Rectal smooth muscle tissue (tissue), 1 donor: ENCODE measurements at regions not wholly inside any gene's neighbourhood (a gene's known extent, or its start where the extent isn't known, plus 50 kb on each side); places are given as distances from the start of the nearest gene placed in this dataset.
"Not testable (repeated sequence)": the region's sequence is repeated elsewhere in the genome, so short reads cannot be mapped to it uniquely, and the experiment has no call there.

ENCODE experiments used
- H3K27ac ChIP-seq: one replicate; pipeline ENCODE4 v1.7.0; 2013; ENCODE audit warnings: low read depth, low read length, inconsistent platforms
- H3K27me3 ChIP-seq: one replicate; pipeline ENCODE4 v1.7.0; 2013; ENCODE audit warnings: low read length; ENCODE audit not compliant: control insufficient read depth, insufficient read depth
- H3K36me3 ChIP-seq: one replicate; pipeline ENCODE4 v1.7.0; 2013; ENCODE audit warnings: low read length; ENCODE audit not compliant: control insufficient read depth, insufficient read depth
- H3K4me1 ChIP-seq: one replicate; pipeline ENCODE4 v1.7.0; 2013; ENCODE audit warnings: low read length; ENCODE audit not compliant: control insufficient read depth, insufficient read depth
- H3K4me3 ChIP-seq: one replicate; pipeline ENCODE4 v1.7.0; 2013; ENCODE audit warnings: low read length
- H3K9ac ChIP-seq: one replicate; pipeline ENCODE4 v1.7.0; 2013; ENCODE audit warnings: low read length

DNA sequence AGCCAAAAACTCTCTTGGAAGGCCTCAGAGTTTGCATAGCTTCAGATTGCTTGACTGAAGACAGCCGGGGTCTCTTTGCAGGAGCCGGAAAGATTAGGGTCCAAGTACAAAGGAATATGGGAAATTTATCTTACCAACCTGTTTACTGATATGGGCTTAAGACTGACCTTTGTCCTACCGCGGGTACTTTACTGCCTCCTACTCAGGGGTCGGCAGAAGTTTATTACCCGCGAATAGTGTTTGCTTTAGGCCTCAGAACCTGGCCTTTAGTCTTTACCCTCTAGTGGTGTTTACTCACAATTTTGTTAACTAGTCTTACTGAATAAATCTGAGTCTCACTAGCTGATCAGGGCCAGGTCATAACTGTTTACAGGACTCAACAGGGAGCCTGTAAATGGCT, 765.4 kb upstream of the SPRY2 start:
- Histone ChIP-seq H3K4me3 (no peak overlapping the region), H3K9ac (no peak overlapping the region), H3K27ac (no peak overlapping the region), H3K36me3 (no peaks in the 10 kb centered on the region), H3K27me3 (no peaks in the 10 kb centered on the region), H3K4me1 (no peaks in the 10 kb centered on the region)

DNA sequence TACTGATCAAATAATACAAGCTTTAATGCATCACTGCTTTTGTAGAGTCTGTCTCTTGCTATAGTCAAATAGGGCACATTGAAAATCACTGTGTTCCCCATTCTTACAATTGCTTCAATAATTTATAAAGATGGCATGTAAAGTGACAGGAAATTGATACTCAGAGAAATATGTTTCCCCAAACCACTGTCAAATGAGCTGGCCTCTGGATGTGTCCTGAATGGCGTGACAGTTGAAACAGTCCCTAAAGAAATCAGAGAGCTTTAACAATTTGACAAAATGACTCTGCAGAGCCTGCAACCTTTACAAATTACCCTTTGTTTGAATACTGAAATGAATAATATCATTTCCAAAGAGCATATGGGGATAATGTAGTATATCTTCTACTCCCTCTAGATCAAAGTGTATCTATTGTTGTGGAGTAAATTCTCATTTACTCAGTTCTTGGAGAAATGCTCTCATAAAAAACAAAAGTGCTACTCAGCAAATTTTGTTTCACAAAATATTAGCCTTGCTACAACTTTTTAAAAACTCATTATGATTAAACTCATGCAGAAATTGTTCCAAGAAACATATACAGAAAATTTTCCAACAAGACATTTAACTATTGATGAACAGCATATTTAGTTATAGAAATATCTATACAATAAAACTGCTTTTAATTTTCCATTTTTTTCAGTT, 763.2 kb upstream of the SPRY2 start:
- H3K4me3 ChIP-seq: no peak overlapping the region
- no peak overlapping the region for H3K27ac ChIP-seq
- no peak overlapping the region for H3K9ac ChIP-seq
- no peaks in the 10 kb centered on the region for H3K4me1 ChIP-seq
- no peaks in the 10 kb centered on the region for H3K36me3 ChIP-seq
- H3K27me3 ChIP-seq: no peaks in the 10 kb centered on the region

DNA sequence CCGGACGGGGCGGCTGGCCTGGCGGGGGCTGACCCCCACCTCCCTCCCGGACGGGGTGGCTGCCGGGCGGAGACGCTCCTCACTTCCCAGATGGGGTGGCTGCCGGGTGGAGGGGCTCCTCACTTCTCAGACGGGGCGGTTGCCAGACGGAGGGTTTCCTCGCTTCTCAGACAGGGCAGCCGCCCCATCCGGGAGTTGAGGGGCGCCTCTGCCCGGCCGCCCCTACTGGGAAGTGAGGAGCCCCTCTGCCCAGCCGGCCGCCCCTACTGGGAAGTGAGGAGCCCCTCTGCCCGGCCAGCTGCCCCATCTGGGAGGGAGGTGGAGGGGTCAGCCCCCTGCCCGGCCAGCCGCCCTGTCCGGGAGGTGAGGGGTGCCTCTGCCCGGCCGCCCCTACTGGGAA, 761.1 kb upstream of the SPRY2 start:
- not testable (repeated sequence) for H3K9ac ChIP-seq, H3K27ac ChIP-seq, H3K36me3 ChIP-seq, H3K4me3 ChIP-seq, H3K27me3 ChIP-seq, H3K4me1 ChIP-seq

DNA sequence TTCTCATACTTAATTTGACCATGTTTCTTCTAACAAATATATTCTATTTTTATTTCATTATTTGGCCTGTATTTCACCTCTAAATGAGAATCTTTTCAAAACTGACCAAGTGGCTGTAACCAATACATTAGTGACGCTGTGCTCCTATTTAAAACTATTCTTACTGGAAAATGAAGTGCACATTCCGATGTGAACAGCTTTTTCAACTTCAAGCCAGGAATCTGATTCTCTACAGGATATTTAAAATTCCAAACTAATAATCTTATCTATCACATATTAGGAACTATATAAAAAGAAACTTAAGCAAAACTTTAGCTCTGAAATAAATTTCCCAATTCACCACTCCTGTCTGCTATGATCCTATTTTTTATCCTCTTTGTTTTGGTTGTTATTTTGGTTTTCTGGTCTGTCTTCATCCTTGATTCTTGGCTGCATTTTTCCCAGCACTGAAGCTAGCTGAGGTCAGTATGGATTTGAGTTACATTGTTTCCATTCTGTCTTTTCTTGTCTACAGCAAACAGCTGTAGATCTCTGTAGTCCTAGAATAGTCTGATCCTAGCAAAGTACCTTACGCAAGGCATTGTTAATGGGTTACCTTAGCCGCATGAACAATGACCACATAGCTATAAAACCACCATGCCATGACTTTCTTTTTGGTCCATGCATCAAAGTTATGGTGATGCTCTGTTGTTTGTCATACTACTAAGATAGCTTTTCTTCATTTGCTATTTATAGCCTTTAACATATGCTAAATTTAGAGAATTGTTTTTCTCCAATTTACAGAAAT, 748.6 kb upstream of the SPRY2 start:
- Histone ChIP-seq H3K4me1 (no peaks in the 10 kb centered on the region), H3K9ac (no peak overlapping the region), H3K27ac (no peak overlapping the region), H3K27me3 (no peaks in the 10 kb centered on the region), H3K4me3 (no peak overlapping the region), H3K36me3 (no peaks in the 10 kb centered on the region)

DNA sequence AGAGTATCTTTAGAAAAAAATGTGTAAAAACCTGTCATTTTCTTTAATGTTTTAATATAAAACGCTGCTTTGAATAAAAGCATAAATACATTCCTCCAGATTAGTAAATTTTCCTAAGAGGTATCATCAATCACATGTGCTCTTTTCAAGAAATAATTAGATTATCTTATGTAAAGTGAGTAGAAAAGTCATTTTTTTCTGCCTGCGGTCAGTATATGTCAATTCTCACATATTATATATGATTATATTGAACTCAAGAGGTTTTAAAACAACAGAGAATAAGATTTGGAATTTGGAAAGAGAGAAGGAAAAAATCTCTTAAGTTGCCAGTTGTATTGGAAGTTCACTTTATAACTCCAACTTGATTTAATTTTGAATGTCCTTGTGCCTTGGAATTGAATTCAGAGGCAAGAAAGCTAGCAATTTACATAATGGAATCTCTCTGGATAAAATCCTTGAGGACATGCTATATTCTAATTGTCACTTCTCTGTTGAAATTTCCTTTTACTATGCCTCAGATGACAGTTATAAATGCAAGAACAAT, 740.1 kb upstream of the SPRY2 start:
- H3K4me3 ChIP-seq: no peak overlapping the region
- H3K9ac ChIP-seq: no peak overlapping the region
- no peak overlapping the region for H3K27ac ChIP-seq
- H3K4me1 ChIP-seq: no peaks in the 10 kb centered on the region
- H3K36me3 ChIP-seq: no peaks in the 10 kb centered on the region
- H3K27me3 ChIP-seq: no peaks in the 10 kb centered on the region

DNA sequence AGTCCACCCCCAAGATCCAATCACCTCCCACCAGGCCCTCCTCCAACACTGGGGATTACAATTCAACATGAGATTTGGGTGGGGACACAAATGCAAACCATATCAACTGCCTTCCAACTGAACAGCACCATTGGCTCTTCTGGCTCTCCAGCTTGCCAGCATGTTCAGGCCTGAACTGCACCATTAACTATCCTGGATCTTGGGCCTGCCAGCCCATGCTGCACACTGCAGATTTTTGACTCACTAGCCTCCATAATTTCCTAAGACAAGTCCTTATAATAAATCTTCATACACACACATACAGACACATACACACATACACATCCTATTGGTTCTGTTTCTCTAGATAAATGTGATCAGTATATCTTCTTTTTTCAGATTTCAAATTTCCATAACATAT, 737.1 kb upstream of the SPRY2 start:
- H3K4me3 ChIP-seq: no peak overlapping the region
- no peaks in the 10 kb centered on the region for H3K36me3 ChIP-seq
- no peaks in the 10 kb centered on the region for H3K27me3 ChIP-seq
- H3K27ac ChIP-seq: no peak overlapping the region
- no peaks in the 10 kb centered on the region for H3K4me1 ChIP-seq
- no peak overlapping the region for H3K9ac ChIP-seq

DNA sequence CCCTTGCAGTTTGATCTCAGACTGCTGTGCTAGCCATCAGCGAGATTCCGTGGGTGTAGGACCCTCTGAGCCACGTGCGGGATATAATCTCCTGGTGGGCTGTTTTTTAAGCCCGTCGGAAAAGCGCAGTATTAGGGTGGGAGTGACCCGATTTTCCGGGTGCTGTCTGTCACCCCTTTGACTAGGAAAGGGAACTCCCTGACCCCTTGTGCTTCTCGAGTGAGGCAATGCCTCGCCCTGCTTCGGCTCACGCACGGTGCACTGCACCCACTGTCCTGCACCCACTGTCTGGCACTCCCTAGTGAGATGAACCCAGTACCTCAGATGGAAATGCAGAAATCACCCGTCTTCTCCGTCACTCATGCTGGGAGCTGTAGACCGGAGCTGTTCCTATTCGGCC, 728.9 kb upstream of the SPRY2 start:
- not testable (repeated sequence) for H3K36me3 ChIP-seq, H3K27ac ChIP-seq, H3K4me1 ChIP-seq

DNA sequence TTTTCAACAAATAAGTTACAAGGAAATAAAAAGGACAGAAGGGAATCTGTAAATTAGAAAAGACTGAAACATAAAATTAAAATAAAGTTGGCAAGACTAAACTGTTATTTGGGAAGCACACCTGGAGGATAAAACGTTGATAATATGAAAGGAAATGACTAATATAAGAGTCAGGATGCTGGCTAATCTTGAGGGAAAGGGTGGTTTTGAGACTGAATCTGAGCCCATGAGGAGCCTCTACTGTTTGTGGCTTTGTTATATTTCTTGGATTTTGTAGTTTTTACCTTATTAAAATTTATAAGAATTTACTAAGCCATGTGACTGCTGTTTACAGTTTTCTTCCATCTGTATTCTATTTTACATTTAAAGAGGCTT, 718.0 kb upstream of the SPRY2 start:
- no peaks in the 10 kb centered on the region for H3K27me3 ChIP-seq
- no peak overlapping the region for H3K4me3 ChIP-seq
- no peaks in the 10 kb centered on the region for H3K4me1 ChIP-seq
- no peak overlapping the region for H3K27ac ChIP-seq
- H3K36me3 ChIP-seq: no peaks in the 10 kb centered on the region
- H3K9ac ChIP-seq: no peak overlapping the region

More for the DNA sequence above, 728.9 kb upstream of the SPRY2 start:
- not testable (repeated sequence) for H3K4me3 ChIP-seq, H3K9ac ChIP-seq, H3K27me3 ChIP-seq

DNA sequence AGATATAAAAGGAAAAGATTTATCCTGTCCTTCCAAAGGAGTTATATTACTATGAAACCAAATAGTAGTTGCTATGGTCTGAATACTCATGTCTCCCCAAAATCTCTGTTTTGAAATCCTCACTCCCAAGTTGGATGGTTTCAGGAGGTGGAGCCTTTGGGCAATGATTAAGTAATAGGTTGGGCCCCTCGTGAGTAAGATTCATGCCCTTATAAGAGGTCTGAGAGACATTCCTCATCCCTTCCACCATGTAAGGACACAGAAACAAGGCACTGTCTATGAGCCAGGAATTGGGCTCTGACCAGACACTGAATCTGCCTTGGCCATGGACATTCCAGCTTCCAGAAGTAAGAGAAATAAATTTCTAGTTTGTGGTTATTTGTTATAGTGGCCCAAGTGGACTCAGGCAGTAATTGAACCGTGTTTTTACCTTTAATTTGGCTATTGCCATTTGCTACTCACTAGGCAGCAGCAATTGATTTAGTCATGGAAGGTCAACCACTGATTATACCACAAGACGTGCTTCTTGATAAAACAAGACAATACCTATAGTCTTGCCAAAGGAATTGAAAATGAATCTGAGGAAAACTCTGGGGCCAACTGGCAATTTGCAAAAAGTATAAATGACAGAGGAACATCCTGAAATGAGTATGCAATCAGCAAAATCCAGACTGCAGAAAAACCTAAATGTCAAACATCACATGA, 717.4 kb upstream of the SPRY2 start:
- H3K4me3 ChIP-seq: no peak overlapping the region
- H3K27ac ChIP-seq: no peak overlapping the region
- H3K36me3 ChIP-seq: no peaks in the 10 kb centered on the region
- H3K9ac ChIP-seq: no peak overlapping the region
- H3K4me1 ChIP-seq: no peaks in the 10 kb centered on the region
- no peaks in the 10 kb centered on the region for H3K27me3 ChIP-seq

DNA sequence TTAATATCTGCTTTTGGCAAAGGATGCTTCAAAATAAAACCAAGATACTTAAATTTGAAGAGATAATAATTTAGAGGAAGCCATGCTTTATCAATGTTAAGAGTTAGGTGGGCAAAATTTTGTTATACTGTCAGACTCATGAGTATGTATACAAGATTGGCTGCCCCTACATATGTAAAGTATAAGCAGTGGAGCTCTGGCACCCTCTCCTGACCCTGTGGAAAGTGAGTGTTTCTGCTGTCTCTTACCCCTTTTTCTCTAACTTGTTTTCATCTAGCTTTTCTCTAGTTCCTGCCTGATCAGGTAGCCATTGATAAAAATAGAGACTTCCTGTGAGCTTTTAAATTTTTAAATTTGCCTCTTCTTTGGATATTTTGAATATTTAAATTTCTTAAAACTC, 710.9 kb upstream of the SPRY2 start:
- no peak overlapping the region for H3K9ac ChIP-seq
- no peak overlapping the region for H3K4me3 ChIP-seq
- H3K27me3 ChIP-seq: no peaks in the 10 kb centered on the region
- no peak overlapping the region for H3K27ac ChIP-seq
- H3K36me3 ChIP-seq: no peaks in the 10 kb centered on the region
- no peaks in the 10 kb centered on the region for H3K4me1 ChIP-seq

DNA sequence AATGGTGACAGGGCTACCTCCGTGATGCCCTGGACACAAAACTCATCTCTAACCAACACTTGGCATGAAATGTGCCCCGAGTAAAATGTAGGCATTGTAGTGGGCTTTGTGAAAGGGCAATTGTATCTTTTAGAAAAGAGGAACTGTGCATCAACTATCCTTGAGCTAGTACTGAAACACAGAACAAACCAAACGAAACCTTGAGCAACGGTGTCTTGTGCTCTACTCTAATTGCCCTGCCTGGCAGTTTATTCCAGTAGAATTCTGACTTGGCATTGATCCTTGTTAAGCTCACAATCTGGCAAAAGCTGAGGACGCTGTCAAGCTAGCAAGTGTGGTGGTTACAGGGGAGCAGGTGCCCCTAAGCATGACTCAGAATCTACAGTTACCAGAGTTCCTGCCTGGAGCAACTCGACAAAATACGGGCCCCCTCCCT, 707.1 kb upstream of the SPRY2 start:
- Histone ChIP-seq H3K9ac (no peak overlapping the region), H3K36me3 (no peaks in the 10 kb centered on the region), H3K4me3 (no peak overlapping the region), H3K4me1 (no peaks in the 10 kb centered on the region), H3K27ac (no peak overlapping the region), H3K27me3 (no peaks in the 10 kb centered on the region)

DNA sequence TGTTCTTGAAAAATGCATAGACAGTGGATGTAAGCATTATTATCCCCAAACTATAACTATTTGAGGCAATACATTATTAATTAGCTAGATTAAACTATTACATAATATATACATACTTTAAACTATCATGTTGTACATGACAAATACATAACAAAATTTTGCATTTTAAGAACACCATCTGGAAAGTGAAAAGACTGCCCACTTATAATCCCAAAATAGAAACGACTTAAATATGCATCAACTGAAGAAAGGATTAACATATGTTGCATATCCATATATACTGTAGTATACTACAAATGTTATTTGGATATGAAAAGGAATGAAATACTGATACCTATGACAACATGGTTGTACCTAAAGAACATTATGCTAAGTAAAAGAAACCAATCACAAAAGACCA, 700.8 kb upstream of the SPRY2 start:
- Histone ChIP-seq H3K36me3 (no peaks in the 10 kb centered on the region), H3K4me1 (no peaks in the 10 kb centered on the region), H3K27ac (no peak overlapping the region), H3K9ac (no peak overlapping the region), H3K4me3 (no peak overlapping the region), H3K27me3 (no peaks in the 10 kb centered on the region)
